Liver (tissue), 8 donors: ENCODE measurements at regions not wholly inside any gene's neighbourhood (a gene's known extent, or its start where the extent isn't known, plus 50 kb on each side); places are given as distances from the start of the nearest gene placed in this dataset.

Source experiments
- DNase-seq: peaks from one replicate; pipeline ENCODE4 v3.0.0-alpha.2; 2017; ENCODE audit warnings: low spot score
- H3K27ac ChIP-seq, 2 donors: one replicate each; pipeline ENCODE4 v1.7.0; 2013; ENCODE audit warnings: inconsistent platforms in 2 of 2, low read length in 2 of 2, control low read depth in 1 of 2, low read depth in 1 of 2, mild to moderate bottlenecking in 1 of 2
- H3K27me3 ChIP-seq, 4 donors: one replicate each; pipeline versions ENCODE4 v1.6.1 to v1.7.0; 2013; ENCODE audit warnings: low read length in 3 of 4, inconsistent platforms in 1 of 4, mild to moderate bottlenecking in 1 of 4, moderate library complexity in 1 of 4; ENCODE audit not compliant: control insufficient read depth in 4 of 4, insufficient read depth in 4 of 4
- H3K36me3 ChIP-seq, 4 donors: one replicate each; pipeline versions ENCODE4 v1.6.1 to v1.7.0; 2013; ENCODE audit warnings: low read length in 3 of 4, mild to moderate bottlenecking in 3 of 4, low read depth in 1 of 4, moderate library complexity in 1 of 4; ENCODE audit not compliant: control insufficient read depth in 4 of 4, insufficient read depth in 3 of 4
- H3K4me1 ChIP-seq, 4 donors: one replicate each; pipeline versions ENCODE4 v1.6.1 to v1.7.0; 2013; ENCODE audit warnings: low read length in 3 of 4, mild to moderate bottlenecking in 3 of 4, moderate library complexity in 1 of 4; ENCODE audit not compliant: control insufficient read depth in 4 of 4, insufficient read depth in 4 of 4
- H3K4me3 ChIP-seq, 3 donors: one replicate each; pipeline versions ENCODE4 v1.6.1 to v1.7.0; 2013; ENCODE audit warnings: low read length in 3 of 3, control low read depth in 1 of 3, low read depth in 1 of 3, mild to moderate bottlenecking in 1 of 3
- H3K9ac ChIP-seq, 2 donors: one replicate each; pipeline ENCODE4 v1.7.0; 2013; ENCODE audit warnings: low read length in 2 of 2, mild to moderate bottlenecking in 2 of 2, moderate library complexity in 2 of 2, control low read depth in 1 of 2, low read depth in 1 of 2
- H3K9me3 ChIP-seq, 4 donors: one replicate each; pipeline versions ENCODE4 v1.6.1 to v1.7.0; 2013; ENCODE audit warnings: low read length in 3 of 4; ENCODE audit not compliant: control insufficient read depth in 4 of 4
- ATF3 ChIP-seq: IDR thresholded peaks from 2 replicates; pipeline ENCODE4 v1.6.1; 2016; ENCODE audit warnings: antibody characterized with exemption
- CTCF ChIP-seq: fragments of 150-350 bp; IDR thresholded peaks from 2 replicates; pipeline ENCODE4 v1.5.1; 2017; ENCODE audit warnings: improper control_type of control experiment, low read depth, low read length; ENCODE audit not compliant: missing input control
- EGR1 ChIP-seq, 2 donors: IDR thresholded peaks; 2 replicates each; pipeline ENCODE4 v1.6.1; 2016 to 2018; ENCODE audit warnings: antibody characterized with exemption in 2 of 2, low read depth in 2 of 2
- FOXA1 ChIP-seq: IDR thresholded peaks from 2 replicates; pipeline ENCODE4 v1.6.1; 2016; ENCODE audit warnings: antibody characterized with exemption
- FOXA2 ChIP-seq: IDR thresholded peaks from 2 replicates; pipeline ENCODE4 v1.6.1; 2016; ENCODE audit warnings: antibody characterized with exemption
- HNF4A ChIP-seq, 2 donors: conservative IDR thresholded peaks; 2 replicates each; pipeline ENCODE4 v1.6.1; 2016; ENCODE audit warnings: antibody characterized with exemption in 2 of 2, mild to moderate bottlenecking in 2 of 2
- HNF4G ChIP-seq: IDR thresholded peaks from 2 replicates; pipeline ENCODE4 v1.6.1; 2016; ENCODE audit warnings: antibody characterized with exemption
- JUND ChIP-seq, 2 donors: IDR thresholded peaks; 2 replicates each; pipeline ENCODE4 v1.6.1; 2016; ENCODE audit warnings: antibody characterized with exemption in 2 of 2
- MAX ChIP-seq: IDR thresholded peaks from 2 replicates; pipeline ENCODE4 v1.6.1; 2016; ENCODE audit warnings: antibody characterized with exemption
- RAD21 ChIP-seq, 2 donors: IDR thresholded peaks; 2 replicates each; pipeline ENCODE4 v1.6.1; 2016; ENCODE audit warnings: antibody characterized with exemption in 2 of 2, mild to moderate bottlenecking in 2 of 2
- TAF1 ChIP-seq: conservative IDR thresholded peaks from 2 replicates; pipeline ENCODE4 v1.6.1; 2016; ENCODE audit warnings: antibody characterized with exemption, mild to moderate bottlenecking
- YY1 ChIP-seq: IDR thresholded peaks from 2 replicates; pipeline ENCODE4 v1.6.1; 2016; ENCODE audit warnings: antibody characterized with exemption, mild to moderate bottlenecking
- WGBS: extraction: QIAGEN DNeasy Blood & Tissue Kit; methylation state at CpG from one replicate; pipeline ENCODE4 v1.1.7; 2013; 5-methylcytosine and 5-hydroxymethylcytosine counted together
- TF ChIP-seq, protein P1 (sequence below): IDR thresholded peaks from 2 replicates; pipeline ENCODE4 v1.6.1; 2016; ENCODE audit warnings: antibody characterized with exemption
- TF ChIP-seq, protein P2 (sequence below): IDR thresholded peaks from 2 replicates; pipeline ENCODE4 v1.6.1; 2016; ENCODE audit warnings: antibody characterized with exemption, mild to moderate bottlenecking
- donor health status: healthy.
- donor health status: healthy.
- donor health status: healthy.
- donor health status: healthy.
- donor health status: healthy.

GRCh38 chr10:36515319-36515718, 610.1 kb upstream of the ANKRD30A start:
- TF ChIP-seq RAD21 (IDR thresholded peaks at IDR 0.05) (no peak), HNF4A (conservative IDR thresholded peaks at IDR 0.05) (no peak), HNF4G (no peak), EGR1 (IDR thresholded peaks at IDR 0.05; ENCODE audit: low read depth in 2 of 2) (no peak), FOXA1 (no peak), YY1 (no peak), MAX (no peak), JUND (IDR thresholded peaks at IDR 0.05) (no peak), TAF1 (no peak), FOXA2 (no peak)
- TF ChIP-seq, protein P1, sequence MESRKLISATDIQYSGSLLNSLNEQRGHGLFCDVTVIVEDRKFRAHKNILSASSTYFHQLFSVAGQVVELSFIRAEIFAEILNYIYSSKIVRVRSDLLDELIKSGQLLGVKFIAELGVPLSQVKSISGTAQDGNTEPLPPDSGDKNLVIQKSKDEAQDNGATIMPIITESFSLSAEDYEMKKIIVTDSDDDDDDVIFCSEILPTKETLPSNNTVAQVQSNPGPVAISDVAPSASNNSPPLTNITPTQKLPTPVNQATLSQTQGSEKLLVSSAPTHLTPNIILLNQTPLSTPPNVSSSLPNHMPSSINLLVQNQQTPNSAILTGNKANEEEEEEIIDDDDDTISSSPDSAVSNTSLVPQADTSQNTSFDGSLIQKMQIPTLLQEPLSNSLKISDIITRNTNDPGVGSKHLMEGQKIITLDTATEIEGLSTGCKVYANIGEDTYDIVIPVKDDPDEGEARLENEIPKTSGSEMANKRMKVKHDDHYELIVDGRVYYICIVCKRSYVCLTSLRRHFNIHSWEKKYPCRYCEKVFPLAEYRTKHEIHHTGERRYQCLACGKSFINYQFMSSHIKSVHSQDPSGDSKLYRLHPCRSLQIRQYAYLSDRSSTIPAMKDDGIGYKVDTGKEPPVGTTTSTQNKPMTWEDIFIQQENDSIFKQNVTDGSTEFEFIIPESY, result no peak
- TF ChIP-seq, protein P2, sequence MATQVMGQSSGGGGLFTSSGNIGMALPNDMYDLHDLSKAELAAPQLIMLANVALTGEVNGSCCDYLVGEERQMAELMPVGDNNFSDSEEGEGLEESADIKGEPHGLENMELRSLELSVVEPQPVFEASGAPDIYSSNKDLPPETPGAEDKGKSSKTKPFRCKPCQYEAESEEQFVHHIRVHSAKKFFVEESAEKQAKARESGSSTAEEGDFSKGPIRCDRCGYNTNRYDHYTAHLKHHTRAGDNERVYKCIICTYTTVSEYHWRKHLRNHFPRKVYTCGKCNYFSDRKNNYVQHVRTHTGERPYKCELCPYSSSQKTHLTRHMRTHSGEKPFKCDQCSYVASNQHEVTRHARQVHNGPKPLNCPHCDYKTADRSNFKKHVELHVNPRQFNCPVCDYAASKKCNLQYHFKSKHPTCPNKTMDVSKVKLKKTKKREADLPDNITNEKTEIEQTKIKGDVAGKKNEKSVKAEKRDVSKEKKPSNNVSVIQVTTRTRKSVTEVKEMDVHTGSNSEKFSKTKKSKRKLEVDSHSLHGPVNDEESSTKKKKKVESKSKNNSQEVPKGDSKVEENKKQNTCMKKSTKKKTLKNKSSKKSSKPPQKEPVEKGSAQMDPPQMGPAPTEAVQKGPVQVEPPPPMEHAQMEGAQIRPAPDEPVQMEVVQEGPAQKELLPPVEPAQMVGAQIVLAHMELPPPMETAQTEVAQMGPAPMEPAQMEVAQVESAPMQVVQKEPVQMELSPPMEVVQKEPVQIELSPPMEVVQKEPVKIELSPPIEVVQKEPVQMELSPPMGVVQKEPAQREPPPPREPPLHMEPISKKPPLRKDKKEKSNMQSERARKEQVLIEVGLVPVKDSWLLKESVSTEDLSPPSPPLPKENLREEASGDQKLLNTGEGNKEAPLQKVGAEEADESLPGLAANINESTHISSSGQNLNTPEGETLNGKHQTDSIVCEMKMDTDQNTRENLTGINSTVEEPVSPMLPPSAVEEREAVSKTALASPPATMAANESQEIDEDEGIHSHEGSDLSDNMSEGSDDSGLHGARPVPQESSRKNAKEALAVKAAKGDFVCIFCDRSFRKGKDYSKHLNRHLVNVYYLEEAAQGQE, result no peak

GRCh38 chr10:36507715-36508114, 617.7 kb upstream of the ANKRD30A start:
- WGBS, result 61% methylated on average over 3 of the region's 3 CpGs
- H3K27ac ChIP-seq, result no peak overlapping the region

More at GRCh38 chr10:36515319-36515718, 610.1 kb upstream of the ANKRD30A start:
- Histone ChIP-seq H3K27me3 (no peaks in the 10 kb centered on the region), H3K27ac (no peak overlapping the region), H3K9me3 (peaks cover 0 to 8% (median 1%) of the 10 kb centered on the region in 4 donors), H3K4me3 (no peak overlapping the region), H3K4me1 (no peaks in the 10 kb centered on the region), H3K36me3 (no peaks in the 10 kb centered on the region), H3K9ac (no peak overlapping the region)
- 56% methylated on average over 2 of the region's 2 CpGs for WGBS
- DNase-seq, result no peak

More at GRCh38 chr10:36507715-36508114, 617.7 kb upstream of the ANKRD30A start:
- Histone ChIP-seq H3K36me3 (no peaks in the 10 kb centered on the region), H3K4me1 (no peaks in the 10 kb centered on the region), H3K9ac (no peak overlapping the region), H3K9me3 (no peaks in the 10 kb centered on the region), H3K27me3 (no peaks in the 10 kb centered on the region), H3K4me3 (no peak overlapping the region)
- TF ChIP-seq EGR1 (IDR thresholded peaks at IDR 0.05; ENCODE audit: low read depth in 2 of 2) (no peak), RAD21 (IDR thresholded peaks at IDR 0.05) (no peak), CTCF (no peak), ATF3 (no peak)
- DNase-seq, result no peak
